ENCODE measurements at regions not wholly inside any gene's neighbourhood (a gene's known extent, or its start where the extent isn't known, plus 50 kb on each side); places are given as distances from the start of the nearest gene placed in this dataset.

DNA sequence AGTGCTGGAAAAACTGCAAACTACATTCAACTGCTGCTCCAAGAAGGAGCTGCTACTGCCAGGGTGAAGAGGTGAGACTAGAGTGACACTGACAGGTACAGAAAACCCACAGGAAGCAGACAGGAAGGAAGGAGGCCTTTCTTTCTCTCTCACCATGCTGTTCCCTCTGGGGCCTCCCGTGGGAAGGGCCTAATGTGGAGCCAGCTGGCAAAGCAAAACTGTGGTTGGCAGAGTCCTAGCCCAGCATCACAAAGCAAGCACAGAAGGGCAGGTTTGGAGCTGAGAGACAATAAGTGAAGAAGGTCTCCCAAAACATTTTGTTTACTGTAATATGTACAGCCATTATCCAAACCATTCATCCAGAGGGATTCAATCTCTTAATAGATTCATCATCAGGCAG, 122.5 kb upstream of the MAX start:
- DNase-seq (ENCODE audit: low spot score): no peak

- DNase-seq (ENCODE audit: low spot score): no peak
Measured at GRCh38 chr14:65225299-65226159, 123.2 kb upstream of the MAX start.

DNA sequence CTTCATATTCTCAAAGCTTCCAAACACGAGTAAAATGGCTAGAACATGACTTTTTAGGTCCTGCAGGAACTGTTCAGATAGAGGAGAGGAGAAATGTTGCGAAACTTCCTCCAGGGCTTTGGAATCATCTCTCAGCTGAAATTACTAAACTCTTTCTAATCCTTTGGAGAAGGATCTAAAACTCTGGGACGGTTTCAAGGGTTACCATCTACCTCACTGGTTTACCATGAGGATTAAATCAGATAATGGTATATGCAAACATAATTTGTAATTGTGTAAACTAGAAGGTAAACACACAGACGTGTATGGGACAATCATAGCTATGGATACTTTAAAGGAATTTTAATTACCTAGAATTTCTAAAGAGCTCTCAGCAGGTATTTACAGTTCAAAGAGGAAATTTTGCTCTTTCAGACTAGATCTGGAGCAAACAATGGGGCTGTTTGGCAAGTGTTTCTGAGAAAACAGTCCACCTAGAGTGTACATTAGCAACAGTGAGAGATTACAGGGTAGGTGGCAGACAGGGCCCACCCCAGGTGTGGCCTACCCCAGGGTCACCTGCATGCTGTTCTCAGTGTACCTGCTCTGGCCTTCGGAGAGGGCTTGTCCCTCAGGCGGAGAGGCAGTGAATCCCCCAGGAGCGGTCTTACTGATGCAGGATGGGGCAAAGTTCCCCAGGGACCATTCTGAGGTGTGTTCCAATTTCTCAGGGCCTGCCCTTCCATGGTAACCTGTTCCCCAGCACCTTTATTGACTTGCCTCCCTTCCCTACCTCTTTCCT, 124.7 kb upstream of the MAX start:
- no peak for DNase-seq (ENCODE audit: low spot score)

GRCh38 chr14:65228436-65228835, 126.1 kb upstream of the MAX start:
- DNase-seq (ENCODE audit: low spot score): no peak

GRCh38 chr14:65228956-65229747, 126.8 kb upstream of the MAX start:
- DNase-seq (ENCODE audit: low spot score): no peak

DNA sequence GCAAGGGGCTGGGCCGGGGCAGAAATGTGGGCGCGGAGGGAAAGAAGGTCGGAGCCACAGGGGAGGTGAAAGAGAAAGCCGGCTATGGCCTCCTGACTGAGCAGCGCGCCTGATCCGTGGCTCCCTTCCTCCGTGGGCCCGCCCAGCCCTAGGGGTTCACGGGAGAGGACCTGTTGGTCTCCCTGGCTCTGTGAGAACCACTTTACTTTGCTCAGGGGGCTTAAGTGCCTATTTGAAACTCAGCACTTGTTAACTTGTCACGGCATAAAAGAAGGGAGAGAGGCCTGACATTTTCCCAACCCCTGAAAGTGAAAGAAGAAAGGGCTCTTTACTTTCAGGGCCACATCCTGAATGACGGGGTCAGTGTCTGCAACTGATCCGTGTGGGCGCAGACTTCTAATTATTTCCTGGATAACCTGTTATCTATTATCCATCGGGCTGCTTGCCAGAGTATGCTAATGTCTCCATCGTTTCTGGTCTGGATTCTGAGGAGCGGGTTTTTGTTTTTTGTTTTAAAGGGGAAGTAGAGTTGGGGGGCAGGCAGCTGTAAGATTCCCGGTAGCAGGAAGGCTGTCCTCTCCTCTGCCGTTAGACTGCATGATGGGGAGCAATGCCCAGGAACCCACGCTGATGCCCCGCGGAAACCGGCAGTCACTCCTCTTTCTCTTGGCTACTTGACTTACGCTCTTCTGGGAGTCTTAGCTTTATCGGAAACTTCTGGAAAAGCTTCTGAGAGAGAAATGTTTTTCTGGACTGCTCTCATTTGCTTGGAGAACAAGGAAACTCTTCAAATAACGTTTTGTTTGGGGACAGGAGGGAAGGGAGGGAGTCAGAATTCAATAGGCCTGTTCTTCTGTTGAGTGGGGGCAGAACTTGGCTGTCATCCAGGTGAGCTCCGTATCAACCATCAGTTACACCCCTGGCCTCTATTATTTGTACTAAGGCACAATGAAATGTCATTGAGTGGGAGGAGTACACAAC, 127.7 kb upstream of the MAX start:
- DNase-seq (ENCODE audit: low spot score): peak; percentile 62

GRCh38 chr14:65231286-65231980, 129.1 kb upstream of the MAX start:
- no peak for DNase-seq (ENCODE audit: low spot score)

- no peak for DNase-seq (ENCODE audit: low spot score)
Measured at GRCh38 chr14:65234752-65235361, 132.5 kb upstream of the MAX start.

DNA sequence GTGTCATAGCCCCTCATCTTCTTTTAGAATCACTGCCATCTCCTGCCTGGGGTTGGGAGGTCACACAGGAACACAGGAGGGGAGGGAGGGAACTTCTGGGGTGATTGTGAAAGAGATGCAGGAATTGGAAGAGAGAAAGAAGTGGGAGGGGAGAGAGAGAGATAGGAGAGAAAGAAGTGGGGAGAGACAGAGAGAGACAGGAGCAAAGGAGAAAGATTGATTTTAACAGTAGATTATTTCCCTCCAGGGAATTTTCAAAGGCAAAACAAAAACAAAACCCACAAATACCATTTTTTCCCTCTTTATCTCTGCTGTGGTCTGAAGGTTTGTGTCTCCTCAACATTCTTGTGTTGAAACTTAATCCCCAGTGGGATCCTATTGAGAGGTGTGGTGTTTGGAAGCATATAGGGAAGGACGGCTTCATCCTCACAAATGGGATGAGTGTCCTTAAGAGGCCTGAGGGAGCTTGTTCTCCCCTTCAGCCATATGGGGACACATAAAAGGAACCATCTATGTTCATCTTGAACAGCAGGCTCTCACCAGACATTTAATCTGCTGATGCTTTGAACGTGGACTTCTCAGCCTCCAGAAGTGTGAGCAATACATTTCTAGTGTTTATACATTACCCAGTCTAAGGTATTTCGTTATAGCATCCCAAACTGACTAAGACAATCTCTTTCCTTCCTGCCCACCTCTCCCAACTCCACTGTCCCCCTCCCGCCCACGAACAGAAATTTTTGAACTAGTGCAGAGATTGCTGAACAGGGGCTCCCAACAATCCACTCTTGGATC, 134.9 kb upstream of the MAX start:
- DNase-seq (ENCODE audit: low spot score): no peak

DNA sequence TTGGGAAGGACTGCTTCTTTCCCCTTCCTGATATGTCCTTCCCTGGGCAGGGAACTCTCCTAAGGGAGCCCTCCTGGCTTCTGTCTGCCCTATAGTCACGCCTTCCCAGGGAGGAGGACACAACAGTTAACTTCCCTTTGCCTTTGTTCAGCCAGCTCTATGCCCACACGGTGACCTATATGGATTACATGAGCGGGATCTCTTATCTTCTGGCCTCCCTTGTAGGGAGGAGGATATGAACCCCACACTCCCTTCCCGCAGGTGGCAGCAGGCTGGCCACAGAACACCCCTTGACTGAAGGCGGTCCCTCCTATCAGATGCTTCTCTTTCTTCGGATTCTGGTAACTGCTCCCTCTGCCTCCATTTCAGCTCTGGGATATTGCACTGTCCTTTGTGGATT, 135.6 kb upstream of the MAX start:
- no peak for DNase-seq (ENCODE audit: low spot score)

DNA sequence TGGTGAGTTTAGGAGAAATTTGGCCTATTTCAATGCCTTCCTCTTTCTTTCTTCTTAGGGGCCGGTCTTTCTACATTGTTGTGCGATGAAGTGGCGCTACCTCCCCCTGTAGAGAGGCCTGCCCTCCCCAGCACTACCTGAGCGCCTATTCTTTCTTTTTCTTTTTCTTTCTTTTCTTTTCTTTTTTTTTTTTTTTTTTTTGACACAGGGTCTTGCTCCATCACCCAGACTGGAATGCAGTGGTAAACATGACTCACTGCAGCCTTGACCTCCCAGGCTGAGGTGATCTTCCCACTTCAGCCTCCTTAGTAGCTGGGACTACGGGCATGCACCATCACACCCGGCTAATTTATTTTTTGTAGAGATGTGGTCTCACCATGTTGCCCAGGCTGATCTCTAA, 136.1 kb upstream of the MAX start:
- no peak for DNase-seq (ENCODE audit: low spot score)

- no peak for DNase-seq (ENCODE audit: low spot score)
Measured at GRCh38 chr14:65239143-65239937, 137.0 kb upstream of the MAX start.

DNA sequence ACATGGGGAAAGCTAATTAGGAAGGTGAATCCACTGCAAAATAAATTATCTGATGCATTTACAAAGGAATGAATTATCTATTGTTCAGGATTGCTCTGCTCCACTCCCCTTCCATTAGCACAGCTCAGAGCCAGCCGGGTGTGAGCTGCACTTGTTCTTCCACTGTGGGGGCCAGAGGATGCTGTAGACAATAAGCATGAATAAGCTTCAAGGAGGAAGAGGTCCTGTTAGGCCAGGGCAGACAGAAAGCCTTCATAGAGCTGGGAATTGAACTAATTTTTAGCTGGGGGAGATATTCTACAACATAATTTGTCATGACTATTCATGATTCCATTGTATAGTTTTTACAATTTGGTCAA, 137.6 kb upstream of the MAX start:
- no peak for DNase-seq (ENCODE audit: low spot score)

DNA sequence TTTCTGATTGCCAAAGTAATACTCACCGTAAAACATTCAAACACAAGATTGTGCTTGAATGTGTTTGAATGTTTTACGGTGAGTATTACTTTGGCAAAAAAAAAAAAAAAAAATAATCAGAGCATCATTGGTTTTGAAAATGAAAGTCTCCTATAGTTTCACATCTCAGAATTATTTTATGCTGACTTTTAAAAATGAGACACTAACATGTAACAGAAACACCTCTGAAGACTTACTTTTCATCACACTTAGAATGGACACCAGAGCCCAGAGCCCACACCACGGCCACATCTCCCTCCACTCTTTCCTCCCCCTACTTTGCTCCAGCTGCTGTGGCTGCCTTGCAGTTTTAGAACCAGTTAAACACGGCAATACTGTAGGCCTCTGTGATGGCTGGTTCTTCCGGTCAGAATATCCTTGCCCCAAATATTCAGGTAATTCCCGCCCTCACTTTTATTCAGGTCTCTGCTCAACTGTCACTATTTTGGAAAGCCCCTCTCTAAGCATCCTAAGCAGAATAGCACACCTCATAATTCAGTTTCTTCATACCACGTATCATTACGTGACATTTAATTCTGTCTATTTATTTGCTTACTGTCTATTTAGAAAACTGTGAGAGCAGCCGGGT, 138.9 kb upstream of the MAX start:
- DNase-seq (ENCODE audit: low spot score): no peak

DNA sequence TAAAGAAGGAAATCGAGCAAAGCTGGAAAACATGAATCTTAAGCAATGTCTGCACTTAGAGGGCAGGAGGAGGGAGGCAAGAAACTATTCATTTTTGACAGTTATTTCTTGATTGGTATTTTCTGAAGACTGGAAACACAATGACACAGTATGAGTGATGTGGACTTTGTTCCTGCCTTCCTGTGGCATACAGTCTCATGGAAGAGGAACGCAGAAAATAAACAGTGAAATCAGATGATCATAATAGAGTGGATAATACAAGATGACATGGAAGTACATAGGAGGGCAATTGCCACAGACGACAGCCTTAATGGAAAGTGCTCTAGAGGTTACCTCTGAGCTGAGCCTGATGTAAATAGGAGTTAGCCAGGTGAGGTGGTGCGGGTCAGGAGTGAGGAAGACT, 140.4 kb upstream of the MAX start:
- DNase-seq (ENCODE audit: low spot score): no peak

- DNase-seq (ENCODE audit: low spot score): no peak
Measured at GRCh38 chr14:65243766-65244442, 141.6 kb upstream of the MAX start.

DNA sequence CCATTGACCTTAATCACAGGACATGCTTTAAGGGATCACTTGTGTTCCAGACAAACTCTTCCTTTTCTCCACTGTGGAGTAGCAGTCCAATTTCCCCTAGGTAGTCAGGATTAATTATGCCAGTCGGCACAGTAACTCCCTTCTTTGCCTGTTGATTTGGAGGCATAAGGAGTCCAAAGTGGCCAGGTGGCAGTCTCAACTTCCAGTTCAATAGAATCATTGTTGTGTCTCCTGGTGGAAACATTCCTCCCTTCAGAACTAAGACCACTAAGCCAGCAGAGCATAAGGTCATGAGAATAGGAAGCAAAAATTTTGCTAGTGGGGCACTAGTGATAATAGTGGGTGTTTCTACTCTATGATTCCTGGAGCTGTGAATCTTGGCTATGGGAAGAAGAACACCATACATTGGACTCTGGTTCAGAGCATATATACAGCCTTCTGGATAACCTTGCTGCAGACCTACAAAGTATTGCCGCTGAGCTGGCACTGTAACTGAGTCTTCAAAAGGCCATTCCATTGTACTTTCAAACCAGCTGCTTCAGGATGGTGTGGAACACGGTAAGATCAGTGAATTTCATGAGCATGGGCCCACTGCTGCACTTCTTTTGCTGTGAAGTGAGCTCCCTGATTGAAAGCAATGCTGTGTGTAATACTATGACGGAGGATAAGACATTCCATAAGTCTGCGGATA, 147.3 kb upstream of the MAX start:
- DNase-seq (ENCODE audit: low spot score): no peak
